SU-DHL-6 (cell line): ENCODE measurements at regions not wholly inside any gene's neighbourhood (a gene's known extent, or its start where the extent isn't known, plus 50 kb on each side); places are given as distances from the start of the nearest gene placed in this dataset.

Source experiments
- H2AFZ ChIP-seq: fragments of 200-600 bp; sonication (generic); 2 replicates; pipeline ENCODE4 v1.6.1; 2014; ENCODE audit warnings: low read depth, mild to moderate bottlenecking, moderate library complexity, mixed read lengths, antibody characterized with exemption, low read length; ENCODE audit not compliant: severe bottlenecking
- H3F3A ChIP-seq: fragments of 200-600 bp; shearing (Covaris generic); 2 replicates; pipeline ENCODE4 v1.6.0; 2016; ENCODE audit warnings: antibody characterized with exemption, mild to moderate bottlenecking; ENCODE audit not compliant: insufficient read depth
- H3K27ac ChIP-seq: fragments of 200-600 bp; sonication (generic); 2 replicates; pipeline ENCODE4 v1.5.1; 2016; ENCODE audit warnings: low read depth, mild to moderate bottlenecking, low read length, moderate library complexity, mixed read lengths
- H3K27me3 ChIP-seq: fragments of 200-600 bp; sonication (generic), shearing (Covaris generic); 2 replicates; pipeline ENCODE4 v1.6.0; 2014; ENCODE audit warnings: mild to moderate bottlenecking, low read length
- H3K36me3 ChIP-seq: fragments of 200-600 bp; sonication (generic); 2 replicates; pipeline ENCODE4 v1.6.1; 2014; ENCODE audit warnings: mild to moderate bottlenecking, low read length, mixed read lengths
- H3K4me2 ChIP-seq: fragments of 300-600, 200-600 bp; shearing (Covaris generic), sonication (generic); 2 replicates; pipeline ENCODE4 v1.6.0; 2014; ENCODE audit warnings: low read length, low read depth, mild to moderate bottlenecking; ENCODE audit not compliant: poor library complexity, severe bottlenecking
- H3K4me3 ChIP-seq: fragments of 200-600 bp; sonication (generic); 2 replicates; pipeline ENCODE4 v1.5.1; 2014; ENCODE audit warnings: antibody characterized with exemption, low read length, mild to moderate bottlenecking, mixed read lengths; ENCODE audit not compliant: insufficient read depth, poor library complexity, severe bottlenecking
- H3K79me2 ChIP-seq: fragments of 200-600 bp; sonication (generic); 2 replicates; pipeline ENCODE4 v1.6.1; 2014; ENCODE audit warnings: mild to moderate bottlenecking, low read length, moderate library complexity; ENCODE audit not compliant: insufficient read depth
- H3K9ac ChIP-seq: fragments of 200-600 bp; sonication (generic); 2 replicates; pipeline ENCODE4 v1.7.0; 2014; ENCODE audit warnings: mild to moderate bottlenecking, low read length
- H3K9me2 ChIP-seq: fragments of 200-600 bp; sonication (generic); replicated peaks from 2 replicates; pipeline ENCODE4 v1.6.1; 2014; ENCODE audit warnings: low read length; ENCODE audit not compliant: insufficient read depth
- H3K9me3 ChIP-seq: fragments of 200-600 bp; sonication (generic); 2 replicates; pipeline ENCODE4 v1.6.1; 2014; ENCODE audit warnings: low read length, mixed read lengths; ENCODE audit not compliant: insufficient read depth
- H4K20me1 ChIP-seq: fragments of 200-600 bp; sonication (generic); 2 replicates; pipeline ENCODE4 v1.6.1; 2014; ENCODE audit warnings: low read depth, mild to moderate bottlenecking, antibody characterized with exemption, low read length, moderate library complexity, mixed read lengths
- CTCF ChIP-seq: fragments of 200-600 bp; sonication (generic); IDR thresholded peaks from one replicate; pipeline ENCODE4 v1.5.1; 2017; ENCODE audit warnings: antibody characterized with exemption, mild to moderate bottlenecking, low read length, moderate library complexity; ENCODE audit not compliant: insufficient read depth, poor library complexity, severe bottlenecking
- EZH2phosphoT487 ChIP-seq: fragments of 200-600 bp; sonication (generic), shearing (Covaris generic); conservative IDR thresholded peaks from 2 replicates; pipeline ENCODE4 v1.6.1; 2018; ENCODE audit warnings: mild to moderate bottlenecking, antibody characterized with exemption, low read length, moderate library complexity, mixed read lengths

GRCh38 chr5:96052374-96052773, 90.7 kb upstream of the ELL2 start:
- TF ChIP-seq EZH2phosphoT487: no peak
- no peak for TF ChIP-seq CTCF
- Histone ChIP-seq H3K9ac (no peak overlapping the region), H3K79me2 (no peaks in the 10 kb centered on the region), H3K36me3 (no peaks in the 10 kb centered on the region), H4K20me1 (no peaks in the 10 kb centered on the region), H3K9me2 (no peaks in the 10 kb centered on the region), H2AFZ (no peak overlapping the region), H3K27me3 (no peaks in the 10 kb centered on the region), H3K27ac (no peak overlapping the region), H3K4me2 (no peak overlapping the region), H3K9me3 (no peaks in the 10 kb centered on the region), H3K4me3 (no peak overlapping the region), H3F3A (no peaks in the 10 kb centered on the region)

GRCh38 chr5:96051401-96051830, 89.8 kb upstream of the ELL2 start:
- Histone ChIP-seq H3K79me2 (no peaks in the 10 kb centered on the region), H3K9ac (no peak overlapping the region), H3K36me3 (no peaks in the 10 kb centered on the region), H3K9me3 (no peaks in the 10 kb centered on the region), H3K27ac (no peak overlapping the region), H3K9me2 (no peaks in the 10 kb centered on the region), H3F3A (no peaks in the 10 kb centered on the region), H2AFZ (no peak overlapping the region), H3K27me3 (no peaks in the 10 kb centered on the region), H3K4me2 (no peak overlapping the region), H3K4me3 (no peak overlapping the region), H4K20me1 (no peaks in the 10 kb centered on the region)
- TF ChIP-seq EZH2phosphoT487: no peak
- TF ChIP-seq CTCF: no peak

- no peak overlapping the region for H3K27ac ChIP-seq
Observed at GRCh38 chr5:96050273-96050880, 88.7 kb upstream of the ELL2 start.

More at GRCh38 chr5:96050273-96050880, 88.7 kb upstream of the ELL2 start:
- Histone ChIP-seq H3K4me2 (no peak overlapping the region), H4K20me1 (no peaks in the 10 kb centered on the region), H3K27me3 (no peaks in the 10 kb centered on the region), H3K9ac (no peak overlapping the region), H3K9me2 (no peaks in the 10 kb centered on the region), H3K36me3 (no peaks in the 10 kb centered on the region), H3F3A (no peaks in the 10 kb centered on the region), H3K9me3 (no peaks in the 10 kb centered on the region), H2AFZ (no peak overlapping the region), H3K79me2 (no peaks in the 10 kb centered on the region), H3K4me3 (no peak overlapping the region)
- no peak for TF ChIP-seq EZH2phosphoT487
- TF ChIP-seq CTCF: no peak
